HG02970 (cell line): ENCODE measurements at regions not wholly inside any gene's neighbourhood (a gene's known extent, or its start where the extent isn't known, plus 50 kb on each side); places are given as distances from the start of the nearest gene placed in this dataset.

ENCODE experiments used
- ATAC-seq: cut with Tn5 transposase; IDR thresholded peaks from one replicate; pipeline ENCODE4 v1.9.1; 2021; ENCODE audit warnings: mild to moderate bottlenecking, moderate library complexity, moderate number of reproducible peaks; ENCODE audit not compliant: unreplicated experiment, low FRiP score

GRCh38 chr2:5538772-5539171 lies 153.4 kb upstream of the SOX11 start:
- no peak for ATAC-seq

GRCh38 chr2:5539282-5540165 lies 152.7 kb upstream of the SOX11 start:
- ATAC-seq = no peak

GRCh38 chr2:5540856-5541255 lies 151.3 kb upstream of the SOX11 start:
- no peak for ATAC-seq

GRCh38 chr2:5544205-5544786 lies 147.9 kb upstream of the SOX11 start:
- no peak for ATAC-seq

GRCh38 chr2:5546181-5546580 lies 146.0 kb upstream of the SOX11 start:
- ATAC-seq = no peak

GRCh38 chr2:5548991-5549715 lies 143.0 kb upstream of the SOX11 start:
- no peak for ATAC-seq

- ATAC-seq = no peak
These were observed 142.4 kb upstream of the SOX11 start for GRCh38 chr2:5549771-5550170.

GRCh38 chr2:5555636-5556035 lies 136.5 kb upstream of the SOX11 start:
- no peak for ATAC-seq

GRCh38 chr2:5561006-5561405 lies 131.2 kb upstream of the SOX11 start:
- no peak for ATAC-seq

GRCh38 chr2:5562426-5562825 lies 129.8 kb upstream of the SOX11 start:
- ATAC-seq = no peak

- no peak for ATAC-seq
These were observed 129.3 kb upstream of the SOX11 start for GRCh38 chr2:5562865-5563264.

- no peak for ATAC-seq
These were observed 128.8 kb upstream of the SOX11 start for GRCh38 chr2:5563411-5563810.

GRCh38 chr2:5569256-5569655 lies 122.9 kb upstream of the SOX11 start:
- ATAC-seq = no peak

- ATAC-seq = no peak
These were observed 116.2 kb upstream of the SOX11 start for GRCh38 chr2:5576015-5576414.

GRCh38 chr2:5587766-5588165 lies 104.4 kb upstream of the SOX11 start:
- no peak for ATAC-seq

- no peak for ATAC-seq
These were observed 103.6 kb upstream of the SOX11 start for GRCh38 chr2:5588601-5589000.

- no peak for ATAC-seq
These were observed 103.0 kb upstream of the SOX11 start for GRCh38 chr2:5589183-5589582.

GRCh38 chr2:5590886-5591285 lies 101.3 kb upstream of the SOX11 start:
- ATAC-seq = no peak

- ATAC-seq = no peak
These were observed 99.3 kb upstream of the SOX11 start for GRCh38 chr2:5592916-5593315.

GRCh38 chr2:5594249-5594695 lies 97.9 kb upstream of the SOX11 start:
- ATAC-seq = no peak

GRCh38 chr2:5596868-5597267 lies 95.3 kb upstream of the SOX11 start:
- ATAC-seq = no peak
